ENCODE measurements at regions not wholly inside any gene's neighbourhood (a gene's known extent, or its start where the extent isn't known, plus 50 kb on each side); places are given as distances from the start of the nearest gene placed in this dataset.

- Histone ChIP-seq H3K4me3 (ENCODE audit: low read depth, low read length) (no peak overlapping the region), H3K27ac (ENCODE audit: low read depth, low read length) (no peak overlapping the region), H3K36me3 (ENCODE audit: insufficient read depth, low read length) (no peaks in the 10 kb centered on the region)
Measured at GRCh38 chr2:35337922-35338321, 1017.7 kb upstream of the CRIM1 start.

DNA sequence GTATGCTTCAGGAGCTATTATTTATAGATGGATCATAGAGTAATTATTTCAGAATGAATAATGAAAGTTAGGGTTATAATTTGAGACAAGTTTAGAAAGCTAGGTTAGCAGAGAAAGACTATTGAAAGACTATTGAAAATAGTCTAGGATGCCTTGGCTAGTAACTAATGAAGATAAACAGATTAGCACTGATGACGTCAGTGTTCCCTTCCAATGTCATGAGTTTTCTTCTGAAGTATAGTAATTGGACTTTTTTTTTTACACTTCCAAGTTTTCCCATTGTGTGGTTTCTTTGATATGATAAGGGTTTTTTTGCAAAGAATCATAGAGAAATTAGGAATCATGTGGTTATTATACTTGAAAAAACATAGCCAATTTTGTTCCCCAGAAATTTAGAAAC, 1041.5 kb upstream of the CRIM1 start:
- no peaks in the 10 kb centered on the region for H3K79me2 ChIP-seq (ENCODE audit: control insufficient read depth, insufficient read depth, low read length, unreplicated experiment)
- H3K27me3 ChIP-seq (ENCODE audit: insufficient read depth, low read length), result no peaks in the 10 kb centered on the region
- H3K4me1 ChIP-seq (ENCODE audit: control insufficient read depth, insufficient read depth, low read length, unreplicated experiment), result no peaks in the 10 kb centered on the region
- H3K4me3 ChIP-seq (ENCODE audit: low read depth, low read length), result no peak overlapping the region
- H3K27ac ChIP-seq (ENCODE audit: low read depth, low read length), result no peak overlapping the region
- H2AFZ ChIP-seq (ENCODE audit: low read length, unreplicated experiment), result no peak overlapping the region
- no peaks in the 10 kb centered on the region for H3K36me3 ChIP-seq (ENCODE audit: insufficient read depth, low read length)

More at GRCh38 chr2:35337922-35338321, 1017.7 kb upstream of the CRIM1 start:
- Histone ChIP-seq H3K27me3 (ENCODE audit: insufficient read depth, low read length) (no peaks in the 10 kb centered on the region), H2AFZ (ENCODE audit: low read length, unreplicated experiment) (no peak overlapping the region), H3K4me1 (ENCODE audit: control insufficient read depth, insufficient read depth, low read length, unreplicated experiment) (no peaks in the 10 kb centered on the region), H3K79me2 (ENCODE audit: control insufficient read depth, insufficient read depth, low read length, unreplicated experiment) (no peaks in the 10 kb centered on the region)

- Histone ChIP-seq H3K36me3 (ENCODE audit: insufficient read depth, low read length) (no peaks in the 10 kb centered on the region), H3K27ac (ENCODE audit: low read depth, low read length) (no peak overlapping the region), H3K4me1 (ENCODE audit: control insufficient read depth, insufficient read depth, low read length, unreplicated experiment) (no peaks in the 10 kb centered on the region), H3K27me3 (ENCODE audit: insufficient read depth, low read length) (no peaks in the 10 kb centered on the region), H3K4me3 (ENCODE audit: low read depth, low read length) (no peak overlapping the region), H3K79me2 (ENCODE audit: control insufficient read depth, insufficient read depth, low read length, unreplicated experiment) (no peaks in the 10 kb centered on the region), H2AFZ (ENCODE audit: low read length, unreplicated experiment) (no peak overlapping the region)
Measured at GRCh38 chr2:35301369-35301768, 1054.2 kb upstream of the CRIM1 start.

DNA sequence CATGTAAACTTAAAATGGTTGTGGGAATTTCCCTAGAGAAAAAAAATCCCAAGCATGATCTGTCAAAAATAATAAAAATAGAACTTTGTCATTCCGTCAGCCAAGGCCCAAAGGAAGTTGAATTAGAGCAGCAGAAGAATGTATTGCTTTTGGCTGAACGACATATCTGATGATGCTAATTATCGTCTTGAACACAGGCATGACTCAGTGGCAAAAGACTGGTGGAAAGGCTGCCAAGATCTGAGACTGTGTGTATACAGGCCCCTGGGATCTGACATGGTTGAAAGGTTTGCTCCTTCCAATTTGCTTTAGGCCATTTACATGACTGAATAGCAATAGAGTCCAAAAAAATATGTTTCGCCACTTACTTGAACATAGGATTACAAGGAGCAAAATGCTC, 1057.1 kb upstream of the CRIM1 start:
- Histone ChIP-seq H3K27ac (ENCODE audit: low read depth, low read length) (no peak overlapping the region), H3K4me1 (ENCODE audit: control insufficient read depth, insufficient read depth, low read length, unreplicated experiment) (no peaks in the 10 kb centered on the region), H3K4me3 (ENCODE audit: low read depth, low read length) (no peak overlapping the region), H2AFZ (ENCODE audit: low read length, unreplicated experiment) (no peak overlapping the region), H3K36me3 (ENCODE audit: insufficient read depth, low read length) (no peaks in the 10 kb centered on the region), H3K79me2 (ENCODE audit: control insufficient read depth, insufficient read depth, low read length, unreplicated experiment) (no peaks in the 10 kb centered on the region), H3K27me3 (ENCODE audit: insufficient read depth, low read length) (no peaks in the 10 kb centered on the region)

DNA sequence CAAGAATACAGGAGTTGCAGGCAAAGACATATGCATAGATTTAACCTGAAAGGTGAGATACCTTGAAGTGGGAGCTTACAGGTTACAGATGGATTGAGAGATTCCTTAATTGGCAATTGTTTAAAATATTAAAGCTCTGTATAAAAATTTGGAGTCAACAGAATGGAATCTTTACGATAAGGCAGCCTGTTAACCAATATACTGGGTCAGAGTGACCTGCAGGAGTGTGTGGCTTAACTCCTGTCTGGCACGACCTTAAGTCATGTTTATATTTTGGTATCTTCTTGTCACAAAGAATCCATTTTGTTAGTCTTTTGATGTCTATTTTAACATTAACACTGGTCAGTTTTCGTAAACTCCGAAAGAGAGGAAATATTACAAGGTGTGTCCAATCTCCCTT, 1058.2 kb upstream of the CRIM1 start:
- Histone ChIP-seq H3K4me1 (ENCODE audit: control insufficient read depth, insufficient read depth, low read length, unreplicated experiment) (no peaks in the 10 kb centered on the region), H3K36me3 (ENCODE audit: insufficient read depth, low read length) (no peaks in the 10 kb centered on the region), H3K27me3 (ENCODE audit: insufficient read depth, low read length) (no peaks in the 10 kb centered on the region), H3K4me3 (ENCODE audit: low read depth, low read length) (no peak overlapping the region), H2AFZ (ENCODE audit: low read length, unreplicated experiment) (no peak overlapping the region), H3K79me2 (ENCODE audit: control insufficient read depth, insufficient read depth, low read length, unreplicated experiment) (no peaks in the 10 kb centered on the region), H3K27ac (ENCODE audit: low read depth, low read length) (no peak overlapping the region)

DNA sequence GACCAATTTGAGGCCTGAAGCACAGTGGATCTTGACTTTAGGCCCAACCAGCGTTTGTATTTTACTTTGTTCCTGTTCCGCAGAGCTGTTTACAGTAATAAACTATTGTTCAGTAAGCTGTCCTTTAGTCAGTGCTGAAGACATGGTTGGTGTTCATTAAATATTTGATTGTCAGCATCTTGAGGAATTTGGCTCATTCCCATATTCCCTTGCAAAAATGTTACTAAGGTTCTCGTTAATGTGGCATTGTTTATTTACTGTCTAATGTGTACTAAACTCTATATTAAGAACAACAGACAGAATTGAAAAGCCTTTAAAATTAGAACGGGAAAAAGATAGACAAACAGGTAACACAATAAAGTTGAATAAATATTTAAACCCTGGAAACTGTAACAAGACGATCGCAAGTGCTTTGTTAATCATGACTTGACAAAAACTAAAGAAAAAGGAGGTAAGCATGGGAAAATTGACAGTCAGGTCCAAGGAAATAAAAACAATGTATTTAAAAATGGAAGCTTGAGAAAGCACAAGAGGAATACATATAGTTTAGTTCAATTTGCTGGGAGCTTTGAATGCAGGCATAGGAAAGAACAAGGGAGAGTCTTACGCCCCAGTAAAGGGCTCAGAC, 1060.8 kb upstream of the CRIM1 start:
- no peaks in the 10 kb centered on the region for H3K4me1 ChIP-seq (ENCODE audit: control insufficient read depth, insufficient read depth, low read length, unreplicated experiment)
- no peak overlapping the region for H3K27ac ChIP-seq (ENCODE audit: low read depth, low read length)
- no peaks in the 10 kb centered on the region for H3K36me3 ChIP-seq (ENCODE audit: insufficient read depth, low read length)
- no peaks in the 10 kb centered on the region for H3K79me2 ChIP-seq (ENCODE audit: control insufficient read depth, insufficient read depth, low read length, unreplicated experiment)
- H3K4me3 ChIP-seq (ENCODE audit: low read depth, low read length), result no peak overlapping the region
- H2AFZ ChIP-seq (ENCODE audit: low read length, unreplicated experiment), result no peak overlapping the region
- H3K27me3 ChIP-seq (ENCODE audit: insufficient read depth, low read length), result no peaks in the 10 kb centered on the region

- no peaks in the 10 kb centered on the region for H3K36me3 ChIP-seq (ENCODE audit: insufficient read depth, low read length)
- no peaks in the 10 kb centered on the region for H3K79me2 ChIP-seq (ENCODE audit: control insufficient read depth, insufficient read depth, low read length, unreplicated experiment)
- H2AFZ ChIP-seq (ENCODE audit: low read length, unreplicated experiment), result no peak overlapping the region
- H3K4me1 ChIP-seq (ENCODE audit: control insufficient read depth, insufficient read depth, low read length, unreplicated experiment), result no peaks in the 10 kb centered on the region
- no peaks in the 10 kb centered on the region for H3K27me3 ChIP-seq (ENCODE audit: insufficient read depth, low read length)
- H3K27ac ChIP-seq (ENCODE audit: low read depth, low read length), result no peak overlapping the region
- H3K4me3 ChIP-seq (ENCODE audit: low read depth, low read length), result no peak overlapping the region
Measured at GRCh38 chr2:35293261-35293660, 1062.3 kb upstream of the CRIM1 start.

- Histone ChIP-seq H2AFZ (ENCODE audit: low read length, unreplicated experiment) (no peak overlapping the region), H3K79me2 (ENCODE audit: control insufficient read depth, insufficient read depth, low read length, unreplicated experiment) (no peaks in the 10 kb centered on the region), H3K4me1 (ENCODE audit: control insufficient read depth, insufficient read depth, low read length, unreplicated experiment) (no peaks in the 10 kb centered on the region), H3K27ac (ENCODE audit: low read depth, low read length) (no peak overlapping the region), H3K27me3 (ENCODE audit: insufficient read depth, low read length) (no peaks in the 10 kb centered on the region), H3K4me3 (ENCODE audit: low read depth, low read length) (no peak overlapping the region), H3K36me3 (ENCODE audit: insufficient read depth, low read length) (no peaks in the 10 kb centered on the region)
Measured at GRCh38 chr2:35292199-35292598, 1063.4 kb upstream of the CRIM1 start.

GRCh38 chr2:35281702-35282101, 1073.9 kb upstream of the CRIM1 start:
- Histone ChIP-seq H3K27me3 (ENCODE audit: insufficient read depth, low read length) (no peaks in the 10 kb centered on the region), H3K79me2 (ENCODE audit: control insufficient read depth, insufficient read depth, low read length, unreplicated experiment) (no peaks in the 10 kb centered on the region), H3K36me3 (ENCODE audit: insufficient read depth, low read length) (no peaks in the 10 kb centered on the region), H3K27ac (ENCODE audit: low read depth, low read length) (no peak overlapping the region), H2AFZ (ENCODE audit: low read length, unreplicated experiment) (no peak overlapping the region), H3K4me1 (ENCODE audit: control insufficient read depth, insufficient read depth, low read length, unreplicated experiment) (no peaks in the 10 kb centered on the region), H3K4me3 (ENCODE audit: low read depth, low read length) (no peak overlapping the region)

DNA sequence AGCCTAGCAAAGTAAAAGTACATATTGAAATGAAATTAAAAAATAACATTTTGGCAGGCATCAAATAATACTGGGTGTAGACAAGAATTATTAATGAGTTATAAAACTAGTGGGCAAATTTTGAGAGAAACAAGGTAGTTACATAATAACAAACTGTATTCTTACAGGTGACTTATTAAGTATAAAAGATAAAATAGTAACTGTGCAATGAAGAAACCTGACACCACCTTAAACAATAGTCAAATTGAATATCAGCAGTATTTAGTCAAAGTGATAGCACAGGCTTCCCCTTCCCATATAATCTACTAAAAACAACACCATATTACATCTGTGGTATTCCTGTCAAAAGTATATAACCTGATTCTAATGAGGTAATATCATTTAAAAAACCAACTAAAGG, 1099.8 kb upstream of the CRIM1 start:
- no peak overlapping the region for H2AFZ ChIP-seq (ENCODE audit: low read length, unreplicated experiment)
- no peaks in the 10 kb centered on the region for H3K27me3 ChIP-seq (ENCODE audit: insufficient read depth, low read length)
- H3K4me3 ChIP-seq (ENCODE audit: low read depth, low read length), result no peak overlapping the region
- H3K4me1 ChIP-seq (ENCODE audit: control insufficient read depth, insufficient read depth, low read length, unreplicated experiment), result no peaks in the 10 kb centered on the region
- no peak overlapping the region for H3K27ac ChIP-seq (ENCODE audit: low read depth, low read length)
- no peaks in the 10 kb centered on the region for H3K79me2 ChIP-seq (ENCODE audit: control insufficient read depth, insufficient read depth, low read length, unreplicated experiment)
- no peaks in the 10 kb centered on the region for H3K36me3 ChIP-seq (ENCODE audit: insufficient read depth, low read length)

DNA sequence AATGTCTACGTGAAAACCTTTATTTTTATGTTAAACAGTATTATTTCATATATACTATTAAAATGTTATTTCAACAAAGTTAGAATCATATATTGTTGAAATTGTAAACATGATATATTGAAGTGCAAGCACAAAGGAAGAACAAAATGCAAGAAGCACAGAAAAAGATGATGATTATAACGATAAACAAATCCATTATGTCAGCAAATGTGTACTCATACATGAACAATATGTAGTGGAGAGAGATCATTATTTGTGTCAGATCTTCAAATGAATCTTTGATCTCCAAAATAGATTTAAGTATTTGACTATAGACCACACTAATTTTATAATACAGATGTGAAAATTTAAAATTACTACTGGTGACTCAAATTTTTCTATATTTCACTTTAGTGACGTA, 1104.4 kb upstream of the CRIM1 start:
- Histone ChIP-seq H3K4me1 (ENCODE audit: control insufficient read depth, insufficient read depth, low read length, unreplicated experiment) (no peaks in the 10 kb centered on the region), H3K79me2 (ENCODE audit: control insufficient read depth, insufficient read depth, low read length, unreplicated experiment) (no peaks in the 10 kb centered on the region), H3K27ac (ENCODE audit: low read depth, low read length) (no peak overlapping the region), H2AFZ (ENCODE audit: low read length, unreplicated experiment) (no peak overlapping the region), H3K27me3 (ENCODE audit: insufficient read depth, low read length) (no peaks in the 10 kb centered on the region), H3K36me3 (ENCODE audit: insufficient read depth, low read length) (no peaks in the 10 kb centered on the region), H3K4me3 (ENCODE audit: low read depth, low read length) (no peak overlapping the region)
